ENCODE measurements at regions not wholly inside any gene's neighbourhood (a gene's known extent, or its start where the extent isn't known, plus 50 kb on each side); places are given as distances from the start of the nearest gene placed in this dataset.

- no peaks in the 10 kb centered on the region for H3K4me1 Mint-ChIP-seq
- TF ChIP-seq CTCF (conservative IDR thresholded peaks at IDR 0.05) = no peak
- Histone ChIP-seq H2AFZ (ENCODE audit: low read length) (no peak overlapping the region), H2BK5ac (ENCODE audit: insufficient read length, low read length) (no peak overlapping the region), H4K8ac (replicated peaks; ENCODE audit: insufficient read length, low read depth, low read length) (no peak overlapping the region), H3K79me1 (ENCODE audit: insufficient read depth, low read depth, low read length, poor library complexity, severe bottlenecking) (no peaks in the 10 kb centered on the region), H3K56ac (ENCODE audit: insufficient read length, low read depth, low read length) (no peak overlapping the region), H3K9ac (ENCODE audit: extremely low read depth, insufficient read length, low read length) (no peak overlapping the region), H3K4ac (ENCODE audit: low read depth, low read length) (no peak overlapping the region), H3K9me3 (ENCODE audit: control insufficient read depth, low read depth, low read length) (no peaks in the 10 kb centered on the region), H3K18ac (ENCODE audit: insufficient read length, low read depth, low read length) (no peak overlapping the region), H4K20me1 (ENCODE audit: control insufficient read depth, insufficient read depth, insufficient read length) (no peaks in the 10 kb centered on the region), H3K27me3 (ENCODE audit: insufficient read depth, low read length) (no peaks in the 10 kb centered on the region), H4K91ac (ENCODE audit: insufficient read length, low read depth, low read length) (no peak overlapping the region), H3K14ac (ENCODE audit: insufficient read depth, low read length) (no peak overlapping the region), H3K23me2 (ENCODE audit: insufficient read length, low read depth, low read length, poor library complexity, severe bottlenecking) (no peaks in the 10 kb centered on the region), H3K4me1 (ENCODE audit: insufficient read depth, low read length) (no peaks in the 10 kb centered on the region), H3K27ac (ENCODE audit: insufficient read length, low read depth, low read length) (no peak overlapping the region), H3K79me2 (ENCODE audit: insufficient read depth, low read length) (no peaks in the 10 kb centered on the region), H3K23ac (ENCODE audit: insufficient read length, low read depth, low read length) (no peak overlapping the region), H2BK120ac (ENCODE audit: low read depth, low read length, poor library complexity, severe bottlenecking) (no peak overlapping the region), H2BK15ac (ENCODE audit: low read depth, low read length) (no peak overlapping the region), H2BK20ac (ENCODE audit: low read depth, low read length, poor library complexity, severe bottlenecking) (no peak overlapping the region), H4K5ac (ENCODE audit: insufficient read length, low read depth, low read length) (no peak overlapping the region), H2BK12ac (ENCODE audit: insufficient read length, low read depth, low read length) (no peak overlapping the region), H3T11ph (ENCODE audit: low read length) (no peak overlapping the region), H3K4me2 (ENCODE audit: insufficient read depth, insufficient read length, low read length) (no peak overlapping the region), H2AK5ac (ENCODE audit: insufficient read length, low read length) (no peak overlapping the region)
- no CpG with 5 or more reads among the region's 1 CpG for WGBS (ENCODE audit: extremely low coverage, insufficient read length, low lambda C conversion rate)
- no peak overlapping the region for H3K4me3 Mint-ChIP-seq
- H3K27me3 Mint-ChIP-seq (ENCODE audit: low read depth) = no peaks in the 10 kb centered on the region
- no peak for DNase-seq
- H3K9me3 Mint-ChIP-seq = peaks cover 1 to 8% of the 10 kb centered on the region in 2 experiments; a peak in 2 of 5 replicates
- H3K27ac Mint-ChIP-seq = no peak overlapping the region
- H3K36me3 Mint-ChIP-seq (ENCODE audit: insufficient read depth in 1 of 3, low read depth in 3 of 3) = no peaks in the 10 kb centered on the region; a peak in 2 of 7 replicates
These were observed 431.4 kb downstream of the FGF9 start for GRCh38 chr13:22102271-22102670.
